ENCODE measurements at regions not wholly inside any gene's neighbourhood (a gene's known extent, or its start where the extent isn't known, plus 50 kb on each side); places are given as distances from the start of the nearest gene placed in this dataset.
"Not testable (repeated sequence)": the region's sequence is repeated elsewhere in the genome, so short reads cannot be mapped to it uniquely, and the experiment has no call there.

DNA sequence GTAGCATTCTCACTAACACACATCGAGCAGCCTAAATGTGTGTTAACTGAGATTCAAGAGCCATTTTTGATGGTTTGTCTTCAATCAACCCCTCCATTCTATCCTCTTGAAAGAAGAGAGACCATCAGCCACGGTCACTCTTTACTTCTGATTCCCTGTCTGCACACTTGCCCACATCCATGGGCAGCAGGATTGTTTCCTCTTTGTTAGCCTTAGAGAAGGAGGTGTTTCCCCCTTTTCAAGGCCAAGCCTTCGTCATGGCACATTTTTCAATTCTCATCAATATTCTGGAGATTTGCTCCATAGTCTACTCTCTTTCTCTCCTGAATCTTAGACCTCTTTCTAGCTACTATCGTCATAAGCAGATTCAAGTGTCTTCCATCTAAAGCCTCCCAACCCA lies 522.4 kb upstream of the NAALADL2 start:
- DNase-seq, result no peak

DNA sequence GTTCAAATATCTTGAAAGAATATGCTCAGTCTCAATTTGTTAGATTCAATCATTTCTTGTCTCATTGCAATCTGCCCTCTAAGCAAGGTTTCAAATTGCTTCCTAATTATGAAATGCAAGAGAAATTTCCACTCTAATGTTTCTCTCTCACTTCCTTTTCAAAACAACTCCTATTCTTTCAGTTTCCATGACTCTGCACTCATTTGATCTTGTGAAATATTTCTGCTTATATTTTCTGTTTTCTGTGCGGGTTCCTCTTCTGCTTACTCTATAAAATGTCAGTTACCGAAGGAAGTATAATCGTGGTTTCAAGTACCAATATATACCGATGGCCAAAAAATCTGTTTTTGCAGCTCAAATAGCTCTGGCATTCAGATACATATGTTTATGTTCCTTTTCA lies 521.9 kb upstream of the NAALADL2 start:
- no peak for DNase-seq

DNA sequence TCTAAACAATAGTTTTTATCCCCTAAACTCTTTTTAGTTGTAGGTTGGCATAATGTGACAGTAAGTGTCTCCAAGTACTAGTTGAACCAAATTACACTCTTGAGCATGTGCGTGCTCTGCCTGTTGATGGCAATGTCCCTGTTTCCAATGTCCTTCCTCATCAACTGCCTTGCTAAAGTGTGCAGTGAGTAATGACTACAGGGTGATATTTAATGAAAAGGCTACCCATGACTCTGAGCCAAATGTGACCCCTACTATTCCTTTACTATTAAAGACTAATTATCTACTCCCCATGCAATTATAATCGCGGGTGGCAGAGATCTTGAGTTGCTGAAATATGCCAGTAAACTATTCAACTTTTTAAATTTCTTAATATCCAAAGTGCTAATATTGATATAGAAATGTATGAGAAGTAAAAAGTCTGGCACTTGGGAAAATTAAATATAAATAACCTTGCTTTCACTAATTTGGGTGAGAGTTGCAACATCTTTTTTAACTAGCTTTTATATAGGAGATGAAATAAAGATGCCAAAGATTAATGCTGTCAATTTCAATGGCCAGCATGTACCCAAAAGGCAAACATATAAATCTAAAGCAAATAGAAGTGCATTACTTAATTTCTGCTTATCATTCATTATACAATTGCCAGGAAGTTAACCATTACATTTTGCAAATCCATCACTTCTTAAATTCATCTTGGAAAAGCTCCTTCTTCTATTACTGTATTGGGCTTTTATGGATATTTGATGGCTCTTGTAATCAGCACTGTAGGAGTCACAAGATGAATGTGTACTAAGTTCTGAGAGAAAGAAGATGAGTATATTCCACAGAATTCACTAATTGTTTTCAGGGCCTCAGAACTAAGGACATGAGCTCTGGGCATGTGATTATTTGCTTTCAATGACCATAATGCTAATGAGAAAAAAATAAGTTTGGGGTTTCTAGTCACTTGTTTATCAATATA lies 518.2 kb upstream of the NAALADL2 start:
- DNase-seq, result no peak

DNA sequence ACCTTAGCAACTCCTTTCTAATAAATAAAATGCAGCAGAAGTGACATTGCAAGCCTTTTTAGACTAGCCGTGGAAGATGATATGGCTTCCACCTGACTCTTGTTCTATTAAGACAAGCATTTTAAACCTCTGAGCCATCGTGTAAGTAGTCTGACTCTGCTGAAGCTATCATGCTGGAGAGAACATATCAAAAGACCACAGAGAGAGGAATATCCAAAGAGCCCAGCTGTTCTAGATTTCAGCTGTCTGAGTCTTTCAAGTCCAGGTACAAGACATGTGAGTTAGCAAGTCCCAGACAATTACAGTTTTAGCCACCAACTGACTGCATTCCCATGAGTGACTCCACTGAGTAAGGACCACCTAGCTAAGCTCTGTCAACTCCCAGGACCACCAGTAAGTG lies 517.0 kb upstream of the NAALADL2 start:
- DNase-seq, result no peak

DNA sequence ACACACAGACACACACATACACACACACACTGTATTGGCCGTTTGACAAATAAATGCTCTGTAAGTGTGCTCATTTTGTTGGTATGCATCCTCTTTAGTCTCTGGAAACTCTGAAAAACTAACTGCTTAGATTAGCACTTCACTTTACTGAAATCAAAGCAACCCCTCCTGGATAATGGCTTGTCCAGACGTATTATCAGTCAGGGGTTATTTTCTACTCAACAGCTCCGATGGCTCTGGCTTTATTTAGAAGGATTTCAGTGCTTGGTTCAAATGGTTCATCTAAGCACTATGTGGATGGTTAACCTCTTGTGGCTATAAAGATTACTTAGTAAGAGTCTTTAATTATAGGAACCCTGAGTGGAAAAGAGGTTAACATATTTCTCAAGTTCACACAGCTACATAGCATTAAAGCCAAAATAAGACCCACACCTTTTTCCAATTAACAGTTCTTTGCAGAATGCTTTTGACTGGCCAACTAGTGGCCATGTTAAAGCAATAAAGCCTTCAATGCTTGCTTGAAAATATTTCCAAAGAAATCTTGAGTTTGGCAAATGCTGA lies 516.1 kb upstream of the NAALADL2 start:
- DNase-seq, result no peak

DNA sequence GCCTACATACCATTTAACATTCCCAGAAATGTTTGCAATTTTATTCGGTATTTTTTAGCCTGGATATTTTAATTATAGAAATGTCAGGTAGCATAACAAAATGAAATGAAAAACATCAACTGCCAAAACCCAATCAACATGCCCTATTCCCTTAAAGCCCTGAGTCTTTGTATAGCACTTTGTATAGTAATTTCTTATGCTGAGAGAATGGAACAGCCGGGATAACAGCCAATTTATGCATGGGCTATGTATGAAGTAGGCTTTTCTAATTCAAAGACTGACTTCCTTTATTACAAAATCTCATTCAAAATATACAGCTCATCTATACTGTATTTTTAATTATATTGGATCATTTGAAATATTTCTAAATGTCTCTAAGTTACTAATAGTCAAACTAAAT lies 513.0 kb upstream of the NAALADL2 start:
- DNase-seq, result no peak

DNA sequence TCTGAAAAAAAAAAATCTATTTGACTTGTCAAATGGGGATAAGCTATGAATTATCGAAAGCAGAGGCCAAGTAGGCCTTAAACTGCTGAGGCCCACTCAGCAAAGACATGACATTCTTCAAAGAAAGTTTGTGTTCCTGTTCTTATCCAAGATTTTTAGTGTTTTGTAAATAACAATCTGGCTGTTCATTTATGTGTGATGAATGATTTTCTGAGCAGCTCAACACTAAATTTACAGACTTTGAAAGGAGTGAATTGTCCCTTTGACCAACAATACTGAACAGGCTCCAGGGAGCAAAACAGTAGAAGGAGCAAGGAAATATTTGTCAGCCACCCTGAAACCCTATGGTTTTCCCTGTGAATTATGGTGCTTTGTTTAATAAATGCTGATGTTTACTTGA lies 512.6 kb upstream of the NAALADL2 start:
- DNase-seq, result no peak

DNA sequence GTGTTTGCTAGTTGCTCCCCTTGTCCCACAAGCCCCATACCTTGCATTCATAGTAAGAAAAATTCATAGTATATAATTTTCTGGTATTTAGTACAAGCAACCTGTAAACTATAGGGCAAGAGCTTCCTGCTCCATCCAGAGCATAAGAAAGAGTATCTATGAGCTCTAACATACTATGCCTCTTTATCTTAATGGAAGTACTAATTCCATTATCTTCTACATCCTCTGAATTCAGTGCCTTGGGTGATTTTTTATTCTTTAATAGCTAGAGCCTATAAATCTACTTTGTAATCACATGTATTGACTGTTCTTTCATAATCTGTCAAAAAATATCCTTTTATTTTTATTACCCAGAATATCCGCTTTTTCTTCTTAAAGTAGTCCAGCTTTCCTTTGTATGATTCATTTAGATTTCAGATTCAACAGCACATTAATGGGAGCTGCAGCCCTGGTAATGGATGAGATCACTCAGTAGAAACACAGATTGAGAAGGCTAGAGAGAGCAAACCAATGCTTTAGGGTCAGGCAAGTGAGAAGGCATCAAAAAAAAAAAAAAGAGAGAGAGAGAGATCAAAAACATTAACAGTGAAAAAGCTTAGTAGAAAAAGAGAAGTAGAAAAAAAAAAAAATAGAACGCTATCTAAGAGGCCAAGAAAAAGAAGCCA lies 511.5 kb upstream of the NAALADL2 start:
- no peak for DNase-seq

DNA sequence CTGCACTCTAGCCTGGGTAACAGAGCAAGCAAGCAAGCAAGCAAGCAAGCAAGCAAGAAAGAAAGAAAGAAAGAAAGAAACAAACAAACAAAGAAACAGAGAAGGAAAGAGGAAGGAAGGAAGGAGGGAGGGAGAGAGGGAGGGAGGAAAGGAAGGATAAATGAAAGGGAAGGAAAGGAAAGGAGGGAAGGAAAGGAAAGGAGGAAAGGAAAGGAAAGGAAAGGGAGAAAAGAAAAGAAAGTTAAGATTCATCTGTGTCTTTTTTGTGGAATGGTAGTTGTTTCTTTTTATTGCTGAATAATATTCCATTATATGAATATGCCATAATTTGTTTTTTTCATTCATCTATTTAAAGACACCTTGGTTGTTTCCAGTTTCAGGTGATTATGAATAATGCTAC lies 506.9 kb upstream of the NAALADL2 start:
- no peak for DNase-seq

DNA sequence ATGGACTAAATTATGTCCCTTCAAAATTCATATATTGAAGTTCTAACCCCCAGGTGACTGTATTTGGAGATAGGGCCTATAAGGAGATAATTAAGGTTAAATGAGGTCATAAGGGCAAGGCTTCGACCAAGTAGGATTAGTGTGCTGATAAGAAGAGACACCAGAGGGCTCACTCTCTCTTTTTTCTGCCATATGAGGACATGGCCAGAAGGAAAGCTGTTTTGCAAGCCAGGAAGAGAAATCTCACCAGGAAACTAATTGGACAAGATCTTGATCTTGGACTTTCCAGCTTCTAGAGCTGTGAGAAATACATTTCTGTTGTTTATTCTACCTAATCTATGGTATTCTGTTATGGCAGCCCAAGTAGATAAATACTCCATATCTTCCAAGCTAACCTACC lies 503.6 kb upstream of the NAALADL2 start:
- no peak for DNase-seq

DNA sequence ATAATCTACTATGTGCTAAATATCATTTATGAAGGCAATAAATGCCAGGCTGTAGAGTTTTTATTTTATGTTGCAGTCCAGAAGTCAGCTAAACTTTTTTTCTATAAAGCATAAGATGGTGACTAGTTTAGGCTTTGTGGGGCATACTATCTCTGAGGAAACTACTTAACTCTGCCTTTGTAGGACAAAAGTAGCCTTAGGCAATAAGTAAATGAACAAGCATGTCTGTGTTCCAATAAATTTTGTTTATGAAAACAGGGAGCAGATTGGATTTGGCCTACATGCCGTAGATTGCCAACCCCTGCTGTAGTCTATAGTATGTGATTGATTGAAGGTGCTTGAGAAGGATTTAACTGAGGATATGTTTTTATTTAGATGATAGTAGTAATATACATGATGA lies 502.5 kb upstream of the NAALADL2 start:
- DNase-seq, result no peak

DNA sequence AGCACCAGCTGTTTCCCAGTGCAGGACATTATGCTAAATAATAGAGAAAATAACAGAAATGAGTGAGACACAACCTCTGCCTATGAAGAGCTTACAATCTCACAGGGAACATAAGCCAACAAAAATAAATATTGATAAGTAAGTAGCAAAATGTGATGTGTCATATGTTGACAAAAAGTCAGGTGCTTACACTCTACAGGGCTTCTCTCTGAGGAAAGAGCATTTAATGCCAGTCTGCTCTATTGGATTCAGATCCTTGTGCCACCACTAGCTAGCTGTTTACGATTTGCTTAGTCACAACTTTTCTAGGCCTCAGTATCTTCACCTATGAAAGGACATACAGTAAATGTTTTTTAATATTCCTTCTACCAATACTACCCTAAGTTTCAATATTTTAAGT lies 500.9 kb upstream of the NAALADL2 start:
- no peak for DNase-seq

DNA sequence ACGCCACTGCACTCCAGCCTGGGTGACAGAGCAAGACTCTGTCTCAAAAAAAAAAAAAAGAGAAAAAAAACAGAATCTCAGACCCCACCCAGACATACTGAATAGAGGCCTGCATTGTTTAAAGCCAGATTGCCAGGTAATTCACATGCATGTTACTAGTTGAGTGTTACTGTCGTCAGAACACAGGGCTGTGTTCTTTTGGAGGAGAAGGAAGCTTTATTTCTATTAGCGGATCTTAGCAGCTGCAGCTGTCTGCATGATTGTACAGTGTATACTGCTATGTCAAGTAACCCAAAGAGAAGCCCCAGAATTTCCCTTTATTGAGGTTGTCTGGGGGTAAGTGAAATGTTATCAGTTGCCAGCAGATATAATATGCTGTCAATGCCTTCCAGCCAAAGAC lies 496.6 kb upstream of the NAALADL2 start:
- DNase-seq, result no peak

DNA sequence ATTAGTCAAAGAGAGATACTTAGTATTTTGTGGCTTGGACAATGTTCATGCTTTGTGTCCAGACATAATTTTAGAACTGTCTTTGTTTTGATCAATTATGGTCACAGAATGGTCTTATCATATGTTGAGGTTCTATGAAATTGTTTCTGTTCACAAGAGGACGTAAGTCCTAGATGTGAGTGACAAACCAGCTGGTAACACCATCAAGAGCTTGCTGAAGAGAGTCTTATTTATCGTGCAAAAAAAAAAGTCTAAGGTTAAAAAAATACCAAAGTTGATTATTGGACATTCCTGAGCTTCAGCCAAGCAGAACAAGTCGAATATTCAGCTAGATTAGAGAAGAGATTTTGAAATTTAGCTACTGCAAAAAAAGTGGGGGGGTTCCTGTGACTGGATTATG lies 495.9 kb upstream of the NAALADL2 start:
- DNase-seq, result no peak

DNA sequence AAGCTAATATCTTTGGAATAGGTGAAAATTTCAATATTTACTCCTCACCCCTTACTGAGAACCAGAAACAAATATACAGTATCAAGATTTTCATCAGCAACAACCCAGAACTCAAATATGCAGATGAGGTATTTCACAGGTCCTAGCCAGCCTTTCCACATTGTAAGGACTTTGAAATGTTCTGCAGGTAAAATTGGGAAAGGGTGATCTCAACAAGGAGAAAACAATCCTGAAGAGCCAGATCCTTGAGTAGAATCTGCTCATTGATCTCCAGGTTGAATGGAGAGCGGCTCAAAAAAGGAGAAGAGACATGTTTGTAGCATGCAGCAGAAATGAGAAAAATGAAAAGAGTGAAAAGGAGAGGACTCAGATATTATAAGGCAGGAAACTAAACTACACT lies 493.3 kb upstream of the NAALADL2 start:
- no peak for DNase-seq

DNA sequence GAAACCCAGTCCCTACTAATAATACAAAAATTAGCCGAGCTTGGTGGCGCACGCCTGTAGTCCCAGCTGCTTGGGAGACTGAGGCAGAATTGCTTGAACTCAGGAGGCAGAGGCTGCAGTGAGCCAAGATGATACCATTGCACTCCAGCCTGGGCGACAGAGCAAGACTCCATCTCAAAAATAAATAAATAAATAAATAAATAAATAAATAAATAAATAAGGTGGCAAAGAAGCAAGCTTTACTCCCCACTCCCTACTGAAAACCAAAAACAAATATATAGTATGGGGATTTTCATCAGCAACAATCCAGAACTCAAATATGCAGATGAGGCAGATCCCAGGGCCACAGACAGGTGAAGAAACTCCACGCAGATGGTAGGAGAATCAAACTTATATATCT lies 492.2 kb upstream of the NAALADL2 start:
- DNase-seq, result not testable (repeated sequence)

DNA sequence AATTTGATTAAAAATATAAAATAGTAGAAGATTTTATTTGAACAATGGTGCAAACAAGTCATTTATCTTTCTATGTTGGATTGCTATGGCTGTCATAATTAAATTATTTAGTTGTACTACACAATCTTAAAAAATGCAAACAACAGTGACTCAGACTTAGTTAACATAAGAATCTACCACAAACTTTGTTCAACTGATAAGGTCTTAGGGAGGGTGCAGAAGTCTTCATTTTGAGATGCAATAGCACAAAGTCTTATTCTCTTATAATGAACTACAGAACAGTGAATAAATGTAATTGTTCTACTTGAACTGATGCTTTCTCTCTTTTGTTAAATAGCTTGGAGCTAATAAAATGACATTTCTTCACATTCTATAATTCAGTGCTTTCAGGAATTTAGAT lies 482.8 kb upstream of the NAALADL2 start:
- no peak for DNase-seq

DNA sequence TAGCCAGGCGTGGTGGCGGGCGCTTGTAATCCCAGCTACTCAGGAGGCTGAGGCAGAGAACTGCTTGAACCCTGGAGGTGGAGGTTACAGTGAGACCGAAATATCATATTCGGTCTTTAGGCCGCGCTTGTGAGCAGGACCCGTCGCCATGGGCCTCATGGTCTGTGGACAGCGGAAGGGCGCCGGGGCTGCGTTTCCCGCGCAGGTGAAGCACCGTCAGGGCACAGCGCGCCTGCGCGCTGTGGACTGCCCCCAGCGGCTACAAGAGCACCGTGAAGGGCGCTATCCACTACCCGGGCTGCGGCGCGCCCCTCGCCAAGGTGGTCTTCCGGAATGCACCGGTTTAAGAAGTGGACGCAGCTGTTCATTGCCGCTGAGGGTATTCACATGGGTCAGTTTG lies 482.0 kb upstream of the NAALADL2 start:
- DNase-seq, result no peak

DNA sequence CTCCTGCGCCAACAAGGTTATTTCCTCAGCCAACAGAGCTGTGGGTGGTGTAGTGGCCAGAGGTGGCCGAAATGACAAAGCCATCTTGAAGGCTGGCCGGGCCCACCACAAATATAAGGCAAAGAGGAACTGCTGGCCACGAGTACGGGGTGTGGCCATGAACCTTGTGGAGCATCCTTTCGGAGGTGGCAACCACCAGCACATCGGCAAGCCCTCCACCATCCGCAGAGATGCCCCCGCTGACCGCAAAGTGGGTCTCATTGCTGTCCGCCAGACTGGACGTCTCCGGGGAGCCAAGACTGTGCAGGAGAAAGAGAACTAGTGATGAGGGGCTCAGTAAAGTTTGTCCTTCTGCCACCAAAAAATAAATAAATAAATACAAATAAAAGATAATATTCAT lies 481.4 kb upstream of the NAALADL2 start:
- no peak for DNase-seq

DNA sequence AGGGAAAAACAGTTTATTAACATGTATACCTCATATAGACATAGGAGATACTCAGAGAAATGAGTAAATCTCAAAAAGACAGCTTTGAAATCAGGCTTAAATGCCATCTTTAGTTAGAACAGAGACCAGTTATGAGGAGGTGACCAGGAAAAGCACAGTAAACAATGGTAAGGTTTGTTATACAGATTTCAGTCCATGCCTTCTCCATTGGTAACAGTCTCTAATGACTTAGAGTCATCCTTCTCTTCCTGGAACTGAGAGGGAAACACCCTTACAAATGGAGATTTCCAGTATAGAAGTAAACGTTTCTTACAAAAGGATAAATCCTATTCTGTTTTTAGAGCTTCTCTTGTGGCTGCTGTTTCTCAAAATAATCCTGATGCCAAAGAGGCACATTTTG lies 476.3 kb upstream of the NAALADL2 start:
- DNase-seq, result no peak

DNA sequence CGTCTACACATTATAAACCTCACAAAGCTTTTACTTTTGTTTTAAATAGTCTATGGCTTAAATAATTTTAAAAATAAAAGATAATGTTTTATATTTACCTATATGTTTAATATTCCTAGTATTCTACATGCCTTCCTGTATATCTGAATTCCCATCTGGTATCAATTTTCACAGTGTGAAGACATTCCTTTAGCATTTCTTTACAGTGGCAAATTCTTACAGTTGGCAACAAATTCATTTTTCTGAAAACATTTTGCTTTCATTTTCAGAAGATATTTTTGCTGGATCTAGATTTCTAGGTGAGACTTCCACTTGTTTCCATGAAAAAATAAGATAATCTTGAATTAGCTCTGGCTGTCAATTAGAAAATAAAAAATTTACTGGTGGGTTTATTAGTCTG lies 471.4 kb upstream of the NAALADL2 start:
- no peak for DNase-seq

DNA sequence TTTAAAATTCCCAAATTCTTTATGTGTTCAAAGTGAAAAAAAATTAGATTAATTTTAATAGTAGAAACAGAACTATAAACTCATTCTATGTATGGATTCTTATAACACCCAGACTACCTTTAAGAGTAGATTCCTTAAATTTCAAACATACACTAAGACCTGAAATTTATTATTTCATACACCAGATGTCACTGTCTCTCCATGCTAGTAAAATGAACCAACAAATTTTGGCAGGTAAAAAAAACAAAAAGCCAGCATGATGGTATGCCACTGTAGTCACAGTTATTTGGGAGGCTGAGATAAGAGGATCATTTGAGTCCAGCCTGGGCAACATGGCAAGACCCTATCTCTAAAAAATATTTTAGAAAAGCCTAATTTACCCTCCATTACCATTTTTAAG lies 461.3 kb upstream of the NAALADL2 start:
- no peak for DNase-seq

DNA sequence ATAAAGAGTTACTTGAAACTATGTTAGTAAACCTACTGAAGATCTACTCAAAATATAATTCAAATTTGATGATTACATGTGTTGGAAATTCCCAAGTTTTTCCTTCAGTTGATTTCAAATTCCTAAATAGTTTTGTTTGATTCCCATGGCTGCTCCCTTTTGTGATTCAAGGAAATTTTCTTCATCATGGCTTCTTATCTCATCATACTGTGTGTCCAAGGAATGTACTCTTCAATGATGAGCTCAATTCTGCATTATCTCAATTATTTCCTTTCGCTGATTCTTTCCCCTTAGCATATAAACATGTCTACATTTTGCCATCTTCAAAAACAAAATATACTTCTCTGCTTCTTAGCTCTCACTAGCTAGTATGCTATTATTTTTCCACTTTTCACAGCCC lies 460.4 kb upstream of the NAALADL2 start:
- DNase-seq, result no peak

DNA sequence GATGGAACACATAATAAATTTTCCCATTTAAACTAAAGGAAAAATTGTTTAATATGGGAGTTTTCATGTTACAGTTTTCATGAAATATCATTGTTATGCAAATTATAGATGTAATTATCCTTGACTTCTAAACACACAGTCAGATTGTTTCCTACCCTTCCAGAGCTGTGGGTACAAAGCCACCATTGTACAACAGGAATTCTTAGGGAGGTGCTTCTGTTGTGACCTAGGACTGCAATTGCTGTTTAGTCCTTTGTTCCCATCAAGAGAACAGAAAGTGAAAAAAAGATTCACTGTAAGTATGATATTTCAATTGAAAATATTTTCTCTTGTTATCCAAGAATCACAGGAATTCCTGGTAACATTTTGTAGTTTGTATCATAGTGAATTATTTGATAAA lies 455.3 kb upstream of the NAALADL2 start:
- no peak for DNase-seq

Measured in activated CD4-positive, alpha-beta T cell treated with anti-CD3 and anti-CD28 coated beads, Interleukin-2, amount 50 U/mL, for 48 hours (primary cell).